Breast epithelium (tissue), 3 donors: ENCODE measurements at regions not wholly inside any gene's neighbourhood (a gene's known extent, or its start where the extent isn't known, plus 50 kb on each side); places are given as distances from the start of the nearest gene placed in this dataset.

Source experiments
- POLR2A ChIP-seq: fragments of 450-650 bp; IDR thresholded peaks from one replicate; pipeline ENCODE4 v1.6.1; 2016; ENCODE audit warnings: antibody characterized with exemption, mild to moderate bottlenecking, moderate library complexity
- TF ChIP-seq, protein P1 (sequence below), 3 donors: fragments of 450-650 bp; IDR thresholded peaks; one replicate each; pipeline ENCODE4 v1.5.1; 2016 to 2017; ENCODE audit warnings: antibody characterized with exemption in 3 of 3, mild to moderate bottlenecking in 3 of 3, moderate library complexity in 3 of 3

DNA sequence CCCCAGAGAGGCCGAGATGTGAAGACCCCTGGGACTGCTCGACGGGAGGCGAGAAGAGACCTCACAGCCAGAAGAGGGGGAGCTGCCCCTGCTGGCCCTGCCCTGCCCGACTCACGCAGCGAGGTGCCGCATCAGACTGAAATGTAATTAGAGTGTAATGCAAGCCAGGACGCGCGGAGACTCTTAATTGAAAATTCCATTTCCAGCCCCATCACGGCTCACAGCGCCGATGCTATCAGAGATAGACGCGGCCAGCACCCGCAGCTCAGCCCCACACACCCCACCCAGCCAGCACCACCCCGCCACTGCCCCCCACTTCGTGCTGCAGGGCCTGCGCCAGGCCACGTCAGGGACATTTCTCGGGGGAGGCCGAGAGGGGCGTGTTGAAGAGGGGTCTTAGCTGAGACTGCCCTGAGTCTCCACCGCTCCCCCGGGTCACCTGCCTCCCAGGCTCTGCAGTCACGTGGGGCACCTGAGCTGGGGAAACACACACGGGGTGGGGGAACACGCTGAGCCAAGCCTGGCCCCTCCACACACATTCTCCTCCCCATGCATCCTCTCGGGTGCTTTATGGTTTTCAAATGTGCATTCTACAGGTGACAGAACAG is 78.1 kb downstream of the TEX51 start:
- TF ChIP-seq, protein P1, sequence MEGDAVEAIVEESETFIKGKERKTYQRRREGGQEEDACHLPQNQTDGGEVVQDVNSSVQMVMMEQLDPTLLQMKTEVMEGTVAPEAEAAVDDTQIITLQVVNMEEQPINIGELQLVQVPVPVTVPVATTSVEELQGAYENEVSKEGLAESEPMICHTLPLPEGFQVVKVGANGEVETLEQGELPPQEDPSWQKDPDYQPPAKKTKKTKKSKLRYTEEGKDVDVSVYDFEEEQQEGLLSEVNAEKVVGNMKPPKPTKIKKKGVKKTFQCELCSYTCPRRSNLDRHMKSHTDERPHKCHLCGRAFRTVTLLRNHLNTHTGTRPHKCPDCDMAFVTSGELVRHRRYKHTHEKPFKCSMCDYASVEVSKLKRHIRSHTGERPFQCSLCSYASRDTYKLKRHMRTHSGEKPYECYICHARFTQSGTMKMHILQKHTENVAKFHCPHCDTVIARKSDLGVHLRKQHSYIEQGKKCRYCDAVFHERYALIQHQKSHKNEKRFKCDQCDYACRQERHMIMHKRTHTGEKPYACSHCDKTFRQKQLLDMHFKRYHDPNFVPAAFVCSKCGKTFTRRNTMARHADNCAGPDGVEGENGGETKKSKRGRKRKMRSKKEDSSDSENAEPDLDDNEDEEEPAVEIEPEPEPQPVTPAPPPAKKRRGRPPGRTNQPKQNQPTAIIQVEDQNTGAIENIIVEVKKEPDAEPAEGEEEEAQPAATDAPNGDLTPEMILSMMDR (IDR thresholded peaks at IDR 0.05) = no peak
- TF ChIP-seq POLR2A = no peak
